Hepatocyte (in vitro differentiated cells): ENCODE measurements at regions not wholly inside any gene's neighbourhood (a gene's known extent, or its start where the extent isn't known, plus 50 kb on each side); places are given as distances from the start of the nearest gene placed in this dataset.

ENCODE experiments used
- DNase-seq: peaks from one replicate; pipeline ENCODE4 v3.0.0-alpha.2; 2016; ENCODE audit warnings: low spot score
- H2AFZ ChIP-seq: fragments of 200-600 bp; sonication (generic); 2 replicates; pipeline ENCODE4 v1.6.0; 2016; ENCODE audit warnings: antibody characterized with exemption, mild to moderate bottlenecking
- H3K27ac ChIP-seq: fragments of 200-600 bp; sonication (generic); 2 replicates; pipeline ENCODE4 v1.5.1; 2016; ENCODE audit warnings: mild to moderate bottlenecking
- H3K27me3 ChIP-seq: fragments of 200-600 bp; sonication (generic); 2 replicates; pipeline ENCODE4 v1.6.1; 2016
- H3K36me3 ChIP-seq: fragments of 200-600 bp; sonication (generic); replicated peaks from 2 replicates; pipeline ENCODE4 v1.5.1; 2016; ENCODE audit warnings: low read depth; ENCODE audit not compliant: insufficient read depth
- H3K4me1 ChIP-seq: fragments of 200-600 bp; sonication (generic); 2 replicates; pipeline ENCODE4 v1.5.1; 2016; ENCODE audit warnings: mild to moderate bottlenecking, moderate library complexity; ENCODE audit not compliant: insufficient read depth
- H3K4me2 ChIP-seq: fragments of 200-600 bp; sonication (generic); 2 replicates; pipeline ENCODE4 v1.6.0; 2016
- H3K4me3 ChIP-seq: fragments of 200-600 bp; sonication (generic); 2 replicates; pipeline ENCODE4 v1.5.1; 2016; ENCODE audit warnings: mild to moderate bottlenecking
- H3K79me2 ChIP-seq: fragments of 200-600 bp; sonication (generic); 2 replicates; pipeline ENCODE4 v1.6.0; 2017; ENCODE audit warnings: mild to moderate bottlenecking
- H3K9me2 ChIP-seq: fragments of 200-600 bp; sonication (generic); replicated peaks from 2 replicates; pipeline ENCODE4 v1.6.0; 2017; ENCODE audit warnings: mild to moderate bottlenecking; ENCODE audit not compliant: insufficient read depth
- H3K9me3 ChIP-seq: fragments of 200-600 bp; sonication (generic); 2 replicates; pipeline ENCODE4 v1.5.1; 2016; ENCODE audit warnings: low read depth, mild to moderate bottlenecking
- H4K20me1 ChIP-seq: fragments of 200-600 bp; sonication (generic); 2 replicates; pipeline ENCODE4 v1.6.0; 2016; ENCODE audit warnings: mild to moderate bottlenecking; ENCODE audit not compliant: insufficient read depth, poor library complexity, severe bottlenecking
- CTCF ChIP-seq: fragments of 200-600 bp; sonication (generic); IDR thresholded peaks from 2 replicates; pipeline ENCODE4 v1.5.1; 2016; ENCODE audit warnings: antibody characterized with exemption, mild to moderate bottlenecking; ENCODE audit not compliant: poor library complexity
- EZH2 ChIP-seq: fragments of 200-600 bp; sonication (generic); IDR thresholded peaks from 2 replicates; pipeline ENCODE4 v1.6.1; 2016; ENCODE audit warnings: antibody characterized with exemption, mild to moderate bottlenecking, borderline replicate concordance
- EZH2phosphoT487 ChIP-seq: fragments of 200-600 bp; sonication (generic); IDR thresholded peaks from one replicate; pipeline ENCODE4 v1.6.1; 2018; ENCODE audit warnings: antibody characterized with exemption, mild to moderate bottlenecking, low read depth, moderate library complexity; ENCODE audit not compliant: unreplicated experiment, severe bottlenecking
- WGBS: methylation state at CpG from one replicate; pipeline ENCODE4 v1.1.6; 2016; ENCODE audit warnings: low lambda C conversion rate; ENCODE audit errors: missing lambda C conversion rate; 5-methylcytosine and 5-hydroxymethylcytosine counted together

- no peak overlapping the region for H2AFZ ChIP-seq
- no peaks in the 10 kb centered on the region for H4K20me1 ChIP-seq
- H3K27me3 ChIP-seq: peaks cover 7% of the 10 kb centered on the region
- no peaks in the 10 kb centered on the region for H3K9me2 ChIP-seq
- no peaks in the 10 kb centered on the region for H3K9me3 ChIP-seq
- no peak overlapping the region for H3K4me2 ChIP-seq
- 83% methylated on average over 33 of the region's 33 CpGs for WGBS
- H3K79me2 ChIP-seq: no peaks in the 10 kb centered on the region
- H3K36me3 ChIP-seq: no peaks in the 10 kb centered on the region
- no peak for DNase-seq
- H3K27ac ChIP-seq: no peak overlapping the region
- no peaks in the 10 kb centered on the region for H3K4me1 ChIP-seq
- TF ChIP-seq EZH2: no peak
- no peak for TF ChIP-seq CTCF
- TF ChIP-seq EZH2phosphoT487: no peak
- no peak overlapping the region for H3K4me3 ChIP-seq
Observed at GRCh38 chr18:78720456-78721237, 259.0 kb upstream of the SALL3 start.

- no peak for DNase-seq
- Histone ChIP-seq H2AFZ (no peak overlapping the region), H3K9me3 (no peaks in the 10 kb centered on the region), H3K27me3 (peaks cover 7% of the 10 kb centered on the region), H3K4me2 (no peak overlapping the region), H3K9me2 (no peaks in the 10 kb centered on the region), H3K36me3 (no peaks in the 10 kb centered on the region), H3K79me2 (no peaks in the 10 kb centered on the region), H3K4me1 (no peaks in the 10 kb centered on the region), H3K4me3 (no peak overlapping the region), H3K27ac (no peak overlapping the region), H4K20me1 (no peaks in the 10 kb centered on the region)
- 49% methylated on average over 20 of the region's 22 CpGs for WGBS
- TF ChIP-seq EZH2phosphoT487 (no peak), CTCF (no peak), EZH2 (no peak)
Observed at GRCh38 chr18:78721238-78721875, 258.3 kb upstream of the SALL3 start.

GRCh38 chr18:78721981-78722380 is 257.6 kb upstream of the SALL3 start:
- no peaks in the 10 kb centered on the region for H3K4me1 ChIP-seq
- H3K79me2 ChIP-seq: no peaks in the 10 kb centered on the region
- no peaks in the 10 kb centered on the region for H3K9me2 ChIP-seq
- no peak overlapping the region for H2AFZ ChIP-seq
- H3K27me3 ChIP-seq: peaks cover 7% of the 10 kb centered on the region
- TF ChIP-seq EZH2: no peak
- 58% methylated on average over 9 of the region's 9 CpGs for WGBS
- H3K9me3 ChIP-seq: no peaks in the 10 kb centered on the region
- H4K20me1 ChIP-seq: no peaks in the 10 kb centered on the region
- no peak overlapping the region for H3K4me2 ChIP-seq
- DNase-seq: no peak
- no peak overlapping the region for H3K27ac ChIP-seq
- H3K36me3 ChIP-seq: no peaks in the 10 kb centered on the region
- H3K4me3 ChIP-seq: no peak overlapping the region

- no peaks in the 10 kb centered on the region for H3K36me3 ChIP-seq
- no peak overlapping the region for H3K4me3 ChIP-seq
- TF ChIP-seq EZH2phosphoT487: no peak
- no peak for TF ChIP-seq CTCF
- TF ChIP-seq EZH2: no peak
- 75% methylated on average over 10 of the region's 10 CpGs for WGBS
- H2AFZ ChIP-seq: no peak overlapping the region
- no peaks in the 10 kb centered on the region for H4K20me1 ChIP-seq
- H3K27ac ChIP-seq: no peak overlapping the region
- peaks cover 7% of the 10 kb centered on the region for H3K27me3 ChIP-seq
- no peak overlapping the region for H3K4me2 ChIP-seq
- H3K4me1 ChIP-seq: no peaks in the 10 kb centered on the region
- H3K79me2 ChIP-seq: no peaks in the 10 kb centered on the region
- no peak for DNase-seq
- no peaks in the 10 kb centered on the region for H3K9me2 ChIP-seq
- H3K9me3 ChIP-seq: no peaks in the 10 kb centered on the region
Observed at GRCh38 chr18:78722386-78722785, 257.2 kb upstream of the SALL3 start.
